Heart left ventricle (tissue), 13 donors: ENCODE measurements at regions not wholly inside any gene's neighbourhood (a gene's known extent, or its start where the extent isn't known, plus 50 kb on each side); places are given as distances from the start of the nearest gene placed in this dataset.

Source experiments
- POLR2A ChIP-seq, 2 donors: fragments of 450-650 bp; IDR thresholded peaks; one replicate each; pipeline ENCODE4 v1.6.1; 2017; ENCODE audit warnings: antibody characterized with exemption in 2 of 2, mild to moderate bottlenecking in 2 of 2, moderate library complexity in 2 of 2
- TF ChIP-seq, protein P1 (sequence below), 12 donors: fragments of 200-600 bp; sonication (generic) in 4 of 12; IDR thresholded peaks; one replicate each; pipeline versions ENCODE4 v1.5.0 to v1.8.0; 2018 to 2022; ENCODE audit warnings: antibody characterized with exemption in 12 of 12, mild to moderate bottlenecking in 5 of 12
- donor health status: ischemic (EF 13 %, LVEDD 7.1; RV severe dilation, severe dysfunction).
- donor health status: DM: no; HTN: yes; CAD: no.
- donor health status: DM: no; HTN: no; CAD: no.
- donor health status: ischemic (EF 25% LVEDD 6.9; RV normal size, moderate dysfunction).
- donor health status: ischemic (EF 25% LVEDD 5.7; RV mildly dilated, moderate dysfunction).
- donor health status: ischemic (EF 35%, LVEDD 5.7; RV mildly dilated, moderate dysfunction).
- donor health status: nonischemic (EF 11% LVEDD 7.7; RV severe dilation, severe dysfunction).
- donor health status: DM: yes; HTN: yes; CAD: no.
- donor health status: PGD.
- donor health status: ischemic (EF 29% LVEDD 5.4; RV normal size, mild dysfunction).
- donor health status: nonischemic (EF 23%, LVEDD 6.1; RV moderate dilation, normal function).

DNA sequence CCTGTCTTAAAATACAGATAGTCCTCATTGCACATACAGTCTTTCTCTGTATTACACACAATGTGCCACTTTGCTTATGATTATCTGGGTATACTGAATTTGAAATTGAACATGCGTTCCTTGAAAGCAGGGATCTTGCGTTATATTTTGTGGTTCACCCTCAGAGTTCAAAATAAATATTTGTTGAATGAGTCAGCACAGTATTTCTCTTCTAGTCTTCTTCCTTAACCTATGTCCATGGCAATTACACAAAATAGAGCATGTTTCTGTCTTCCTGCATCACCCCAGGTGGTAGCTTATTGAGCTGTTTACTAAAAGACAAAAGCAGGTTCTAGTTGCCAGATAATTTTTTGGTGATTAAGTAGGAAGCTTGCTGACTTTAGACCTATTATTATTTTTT is 272.9 kb upstream of the FERMT1 start:
- TF ChIP-seq, protein P1, sequence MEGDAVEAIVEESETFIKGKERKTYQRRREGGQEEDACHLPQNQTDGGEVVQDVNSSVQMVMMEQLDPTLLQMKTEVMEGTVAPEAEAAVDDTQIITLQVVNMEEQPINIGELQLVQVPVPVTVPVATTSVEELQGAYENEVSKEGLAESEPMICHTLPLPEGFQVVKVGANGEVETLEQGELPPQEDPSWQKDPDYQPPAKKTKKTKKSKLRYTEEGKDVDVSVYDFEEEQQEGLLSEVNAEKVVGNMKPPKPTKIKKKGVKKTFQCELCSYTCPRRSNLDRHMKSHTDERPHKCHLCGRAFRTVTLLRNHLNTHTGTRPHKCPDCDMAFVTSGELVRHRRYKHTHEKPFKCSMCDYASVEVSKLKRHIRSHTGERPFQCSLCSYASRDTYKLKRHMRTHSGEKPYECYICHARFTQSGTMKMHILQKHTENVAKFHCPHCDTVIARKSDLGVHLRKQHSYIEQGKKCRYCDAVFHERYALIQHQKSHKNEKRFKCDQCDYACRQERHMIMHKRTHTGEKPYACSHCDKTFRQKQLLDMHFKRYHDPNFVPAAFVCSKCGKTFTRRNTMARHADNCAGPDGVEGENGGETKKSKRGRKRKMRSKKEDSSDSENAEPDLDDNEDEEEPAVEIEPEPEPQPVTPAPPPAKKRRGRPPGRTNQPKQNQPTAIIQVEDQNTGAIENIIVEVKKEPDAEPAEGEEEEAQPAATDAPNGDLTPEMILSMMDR (IDR thresholded peaks at IDR 0.05): no peak
- no peak for TF ChIP-seq POLR2A (IDR thresholded peaks at IDR 0.05)
